ENCODE measurements at regions not wholly inside any gene's neighbourhood (a gene's known extent, or its start where the extent isn't known, plus 50 kb on each side); places are given as distances from the start of the nearest gene placed in this dataset.

DNA sequence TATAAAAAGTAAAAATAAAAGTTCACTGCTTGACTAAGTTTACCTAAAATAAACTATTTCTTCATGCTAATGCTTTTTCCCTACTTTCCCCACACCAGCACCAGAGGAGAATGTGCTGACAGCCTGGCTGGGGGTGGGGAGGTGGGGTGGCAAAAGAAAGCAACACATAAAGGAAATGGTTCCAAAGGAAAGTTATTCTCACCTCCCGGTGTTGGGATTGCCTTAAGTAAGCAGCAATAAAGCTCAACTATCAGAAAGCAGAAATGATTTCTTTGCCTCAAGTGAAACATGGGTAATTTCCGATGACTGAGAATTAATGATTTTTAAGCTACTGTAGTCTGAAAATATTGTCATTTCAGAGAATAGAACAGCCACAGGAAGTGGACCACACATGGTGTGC lies 84.5 kb upstream of the DKK2 start (continued):
- no peak for TF ChIP-seq BCL11A (IDR thresholded peaks at IDR 0.05; ENCODE audit: low read depth, low read length)
- TF ChIP-seq SRF (IDR thresholded peaks at IDR 0.05; ENCODE audit: low read depth in 2 of 2, low read length in 2 of 2): no peak
- no peak for TF ChIP-seq TCF3 (IDR thresholded peaks at IDR 0.05; ENCODE audit: borderline replicate concordance, insufficient read depth, low read depth, low read length)
- no peak for TF ChIP-seq ATF7 (IDR thresholded peaks at IDR 0.05; ENCODE audit: low read depth)
- TF ChIP-seq, protein P1, sequence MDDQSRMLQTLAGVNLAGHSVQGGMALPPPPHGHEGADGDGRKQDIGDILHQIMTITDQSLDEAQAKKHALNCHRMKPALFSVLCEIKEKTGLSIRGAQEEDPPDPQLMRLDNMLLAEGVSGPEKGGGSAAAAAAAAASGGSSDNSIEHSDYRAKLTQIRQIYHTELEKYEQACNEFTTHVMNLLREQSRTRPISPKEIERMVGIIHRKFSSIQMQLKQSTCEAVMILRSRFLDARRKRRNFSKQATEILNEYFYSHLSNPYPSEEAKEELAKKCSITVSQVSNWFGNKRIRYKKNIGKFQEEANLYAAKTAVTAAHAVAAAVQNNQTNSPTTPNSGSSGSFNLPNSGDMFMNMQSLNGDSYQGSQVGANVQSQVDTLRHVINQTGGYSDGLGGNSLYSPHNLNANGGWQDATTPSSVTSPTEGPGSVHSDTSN (IDR thresholded peaks at IDR 0.05; ENCODE audit: insufficient replicate concordance, low read depth, low read length): no peak
- TF ChIP-seq NRF1 (conservative IDR thresholded peaks at IDR 0.05; ENCODE audit: low read depth, low read length): no peak
- TF ChIP-seq LARP7 (IDR thresholded peaks at IDR 0.05): no peak
- TF ChIP-seq, protein P2, sequence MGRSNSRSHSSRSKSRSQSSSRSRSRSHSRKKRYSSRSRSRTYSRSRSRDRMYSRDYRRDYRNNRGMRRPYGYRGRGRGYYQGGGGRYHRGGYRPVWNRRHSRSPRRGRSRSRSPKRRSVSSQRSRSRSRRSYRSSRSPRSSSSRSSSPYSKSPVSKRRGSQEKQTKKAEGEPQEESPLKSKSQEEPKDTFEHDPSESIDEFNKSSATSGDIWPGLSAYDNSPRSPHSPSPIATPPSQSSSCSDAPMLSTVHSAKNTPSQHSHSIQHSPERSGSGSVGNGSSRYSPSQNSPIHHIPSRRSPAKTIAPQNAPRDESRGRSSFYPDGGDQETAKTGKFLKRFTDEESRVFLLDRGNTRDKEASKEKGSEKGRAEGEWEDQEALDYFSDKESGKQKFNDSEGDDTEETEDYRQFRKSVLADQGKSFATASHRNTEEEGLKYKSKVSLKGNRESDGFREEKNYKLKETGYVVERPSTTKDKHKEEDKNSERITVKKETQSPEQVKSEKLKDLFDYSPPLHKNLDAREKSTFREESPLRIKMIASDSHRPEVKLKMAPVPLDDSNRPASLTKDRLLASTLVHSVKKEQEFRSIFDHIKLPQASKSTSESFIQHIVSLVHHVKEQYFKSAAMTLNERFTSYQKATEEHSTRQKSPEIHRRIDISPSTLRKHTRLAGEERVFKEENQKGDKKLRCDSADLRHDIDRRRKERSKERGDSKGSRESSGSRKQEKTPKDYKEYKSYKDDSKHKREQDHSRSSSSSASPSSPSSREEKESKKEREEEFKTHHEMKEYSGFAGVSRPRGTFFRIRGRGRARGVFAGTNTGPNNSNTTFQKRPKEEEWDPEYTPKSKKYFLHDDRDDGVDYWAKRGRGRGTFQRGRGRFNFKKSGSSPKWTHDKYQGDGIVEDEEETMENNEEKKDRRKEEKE (IDR thresholded peaks at IDR 0.05): no peak

DNA sequence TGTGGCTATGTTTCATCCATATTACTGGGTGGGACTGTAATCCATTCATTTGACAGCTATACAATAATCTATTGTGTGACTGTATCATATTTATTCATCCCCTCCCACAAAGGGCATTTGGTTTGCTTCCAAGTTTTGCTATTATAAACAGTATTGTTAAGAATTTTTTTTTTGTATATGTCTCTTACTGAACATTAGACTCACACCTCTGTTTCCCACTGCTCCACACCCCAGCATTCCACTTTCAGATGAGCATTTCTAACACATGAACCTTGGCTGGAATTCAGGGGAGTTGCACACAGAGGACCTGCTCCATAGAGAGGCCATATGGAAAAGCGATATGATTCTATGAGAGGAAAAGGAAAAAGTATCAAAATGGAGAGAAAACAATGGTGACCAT lies 81.6 kb upstream of the DKK2 start:
- Histone ChIP-seq H3K27ac (ENCODE audit: control insufficient read depth, insufficient read depth) (no peak overlapping the region), H3K4me1 (ENCODE audit: control insufficient read depth, insufficient read depth, low read length) (no peaks in the 10 kb centered on the region), H3K79me2 (ENCODE audit: control insufficient read depth, insufficient read depth, low read length) (no peaks in the 10 kb centered on the region), H3K9me3 (replicated peaks; ENCODE audit: control insufficient read depth, insufficient read depth, low read length) (no peaks in the 10 kb centered on the region), H3K4me3 (no peak overlapping the region), H3K4me2 (ENCODE audit: control insufficient read depth, insufficient read depth) (no peak overlapping the region), H3K36me3 (ENCODE audit: control insufficient read depth in 2 of 2, insufficient read depth in 2 of 2, low read length in 1 of 2) (no peaks in the 10 kb centered on the region), H3K27me3 (replicated peaks in 1 of 2; ENCODE audit: control insufficient read depth in 2 of 2, insufficient read depth in 2 of 2, low read length in 1 of 2) (no peaks in the 10 kb centered on the region), H4K20me1 (ENCODE audit: control insufficient read depth, insufficient read depth) (no peaks in the 10 kb centered on the region), H2AFZ (ENCODE audit: control insufficient read depth, low read depth, low read length) (no peak overlapping the region), H3K9ac (ENCODE audit: control insufficient read depth, insufficient read depth, low read length) (no peak overlapping the region)
- no peak for TF ChIP-seq CREM (IDR thresholded peaks at IDR 0.05; ENCODE audit: low read depth)
- TF ChIP-seq, protein P3, sequence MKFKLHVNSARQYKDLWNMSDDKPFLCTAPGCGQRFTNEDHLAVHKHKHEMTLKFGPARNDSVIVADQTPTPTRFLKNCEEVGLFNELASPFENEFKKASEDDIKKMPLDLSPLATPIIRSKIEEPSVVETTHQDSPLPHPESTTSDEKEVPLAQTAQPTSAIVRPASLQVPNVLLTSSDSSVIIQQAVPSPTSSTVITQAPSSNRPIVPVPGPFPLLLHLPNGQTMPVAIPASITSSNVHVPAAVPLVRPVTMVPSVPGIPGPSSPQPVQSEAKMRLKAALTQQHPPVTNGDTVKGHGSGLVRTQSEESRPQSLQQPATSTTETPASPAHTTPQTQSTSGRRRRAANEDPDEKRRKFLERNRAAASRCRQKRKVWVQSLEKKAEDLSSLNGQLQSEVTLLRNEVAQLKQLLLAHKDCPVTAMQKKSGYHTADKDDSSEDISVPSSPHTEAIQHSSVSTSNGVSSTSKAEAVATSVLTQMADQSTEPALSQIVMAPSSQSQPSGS (IDR thresholded peaks at IDR 0.05; ENCODE audit: low read length): no peak
- TF ChIP-seq KLF5 (IDR thresholded peaks at IDR 0.05; ENCODE audit: partially characterized antibody): no peak
- TF ChIP-seq HDGF (IDR thresholded peaks at IDR 0.05): no peak
- TF ChIP-seq YBX1 (IDR thresholded peaks at IDR 0.05): no peak
- no peak for TF ChIP-seq NR2F1 (conservative IDR thresholded peaks at IDR 0.05)
- TF ChIP-seq HDAC2 (IDR thresholded peaks at IDR 0.05): no peak
- no peak for TF ChIP-seq ZZZ3 (IDR thresholded peaks at IDR 0.05; ENCODE audit: control insufficient read depth, insufficient read length, low read depth)
- no peak for TF ChIP-seq CEBPB (IDR thresholded peaks at IDR 0.05; ENCODE audit: borderline replicate concordance in 1 of 2, low read depth in 2 of 2, low read length in 2 of 2)
- no peak for TF ChIP-seq RAD21 (IDR thresholded peaks at IDR 0.05; ENCODE audit: insufficient read depth, low read depth, low read length)
- TF ChIP-seq HDAC6 (IDR thresholded peaks at IDR 0.05; ENCODE audit: unreplicated experiment): no peak
- TF ChIP-seq EED (IDR thresholded peaks at IDR 0.05; ENCODE audit: low read depth): no peak
- no peak for TF ChIP-seq NRF1 (conservative IDR thresholded peaks at IDR 0.05; ENCODE audit: low read depth, low read length)
- TF ChIP-seq IKZF1 (conservative IDR thresholded peaks at IDR 0.05): no peak
- TF ChIP-seq ZNF24 (IDR thresholded peaks at IDR 0.05): no peak
- no peak for TF ChIP-seq YY1 (IDR thresholded peaks at IDR 0.05; ENCODE audit: low read depth, low read length)
- in situ Hi-C loops (cut with MboI): no loop called here
- ChIA-PET POLR2A (no interaction called here), RAD21 (ENCODE audit: unreplicated experiment) (no interaction called here), CTCF (no interaction called here), SMC1A (ENCODE audit: uncharacterized antibody, unreplicated experiment) (no interaction called here)
- DNase-seq (ENCODE audit: low read depth, low spot score) (no peak), ATAC-seq (no peak), FAIRE-seq (no peak)
- no TSS peak for BruUV-seq (replicated peaks)
- WGBS (ENCODE audit: insufficient coverage, insufficient replicate concordance, low lambda C conversion rate, missing lambda C conversion rate): 0% methylated on average over 1 of the region's 1 CpG
- intact Hi-C loops (cut with micrococcal nuclease; ENCODE audit: unreplicated experiment): no loop called here
